IMR-90 (cell line): ENCODE measurements at regions not wholly inside any gene's neighbourhood (a gene's known extent, or its start where the extent isn't known, plus 50 kb on each side); places are given as distances from the start of the nearest gene placed in this dataset.

Experiments used
- ATAC-seq: fragments of 200-7000 bp; cut with Tn5 transposase; 2 replicates; pipeline ENCODE4 v1.9.1; 2020; ENCODE audit warnings: low read depth, mild to moderate bottlenecking, moderate library complexity
- BruUV-seq: library from RNA; stranded (reverse); fragments of 400-500 nt; replicated peaks from 2 replicates; lab custom pipeline; 2021; lab: Mats Ljungman, UMichigan
- CTCF ChIA-PET: fragments of 300-600 bp; formaldehyde crosslinking; extraction: SDS; loops from one replicate; lab custom pipeline; 2021; ENCODE audit warnings: antibody characterized with exemption; lab: Yijun Ruan, JAX
- POLR2A ChIA-PET: fragments of 300-600 bp; sonication (Branson Sonifier 250); formaldehyde crosslinking; loops from one replicate; lab custom pipeline; 2022; ENCODE audit warnings: antibody characterized with exemption; ENCODE audit not compliant: unreplicated experiment; lab: Charles Lee
- DNase-seq: peaks from one replicate; pipeline ENCODE4 v3.0.0; 2013
- H2AFZ ChIP-seq: replicated peaks from 2 replicates; pipeline ENCODE3; 2013; ENCODE audit warnings: low read length, mild to moderate bottlenecking; ENCODE audit not compliant: poor library complexity
- H2AK5ac ChIP-seq: 2 replicates; pipeline ENCODE4 v1.6.1; 2013; ENCODE audit warnings: low read depth, low read length, inconsistent platforms
- H2AK9ac ChIP-seq: replicated peaks from 2 replicates; pipeline ENCODE3; 2013; ENCODE audit warnings: mild to moderate bottlenecking, low read depth, low read length, moderate library complexity; ENCODE audit not compliant: poor library complexity
- H2BK120ac ChIP-seq: 2 replicates; pipeline ENCODE4 v1.6.1; 2013; ENCODE audit warnings: low read depth, low read length, inconsistent platforms
- H2BK15ac ChIP-seq: 3 replicates; pipeline ENCODE4 v1.6.1; 2013; ENCODE audit warnings: low read depth, low read length, inconsistent platforms
- H2BK20ac ChIP-seq: 2 replicates; pipeline ENCODE4 v1.6.1; 2013; ENCODE audit warnings: low read depth, mild to moderate bottlenecking, inconsistent platforms, low read length, moderate library complexity
- H2BK5ac ChIP-seq: 2 replicates; pipeline ENCODE4 v1.6.1; 2013; ENCODE audit warnings: mild to moderate bottlenecking, low read depth, low read length, inconsistent platforms; ENCODE audit not compliant: poor library complexity, severe bottlenecking
- H3K14ac ChIP-seq: replicated peaks from 2 replicates; pipeline ENCODE4 v1.6.1; 2013; ENCODE audit warnings: low read depth, low read length, inconsistent platforms
- H3K18ac ChIP-seq: 2 replicates; pipeline ENCODE4 v1.6.1; 2013; ENCODE audit warnings: low read depth, low read length, control low read depth
- H3K23ac ChIP-seq: 2 replicates; pipeline ENCODE4 v1.6.1; 2013; ENCODE audit warnings: low read depth, low read length, inconsistent platforms
- H3K27ac ChIP-seq: 2 replicates; pipeline ENCODE4 v1.5.1; 2013; ENCODE audit warnings: mild to moderate bottlenecking, control low read depth, low read length; ENCODE audit not compliant: insufficient read depth
- H3K27me3 ChIP-seq: 2 replicates; pipeline ENCODE4 v1.6.1; 2013; ENCODE audit warnings: low read length; ENCODE audit not compliant: control insufficient read depth, insufficient read depth
- H3K36me3 ChIP-seq: 2 replicates; pipeline ENCODE4 v1.6.1; 2013; ENCODE audit warnings: low read length, mixed read lengths; ENCODE audit not compliant: control insufficient read depth, insufficient read depth
- H3K4ac ChIP-seq: 2 replicates; pipeline ENCODE4 v1.6.1; 2013; ENCODE audit warnings: low read depth, low read length, inconsistent platforms
- H3K4me1 ChIP-seq: 2 replicates; pipeline ENCODE4 v1.6.1; 2013; ENCODE audit warnings: low read length, mixed read lengths; ENCODE audit not compliant: control insufficient read depth, insufficient read depth
- H3K4me2 ChIP-seq: 2 replicates; pipeline ENCODE4 v1.6.1; 2013; ENCODE audit warnings: low read depth, mild to moderate bottlenecking, control low read depth, low read length, moderate library complexity
- H3K4me3 ChIP-seq: 2 replicates; pipeline ENCODE4 v1.5.1; 2013; ENCODE audit warnings: low read depth, mild to moderate bottlenecking, control low read depth, low read length, moderate library complexity; ENCODE audit not compliant: insufficient read depth
- H3K56ac ChIP-seq: 2 replicates; pipeline ENCODE4 v1.6.1; 2013; ENCODE audit warnings: low read length, inconsistent platforms; ENCODE audit not compliant: insufficient read depth; ENCODE audit errors: extremely low read depth
- H3K79me1 ChIP-seq, 2 experiments: 2 replicates each; pipeline ENCODE4 v1.6.1; 2013; ENCODE audit warnings: low read length in 2 of 2, inconsistent platforms in 1 of 2, low read depth in 1 of 2
- H3K9ac ChIP-seq: 2 replicates; pipeline ENCODE4 v1.6.1; 2013; ENCODE audit warnings: low read depth, low read length, control low read depth
- H3K9me1 ChIP-seq: 2 replicates; pipeline ENCODE4 v1.6.1; 2013; ENCODE audit warnings: low read length, inconsistent platforms; ENCODE audit not compliant: insufficient read depth
- H3K9me3 ChIP-seq: 2 replicates; pipeline ENCODE4 v1.6.1; 2013; ENCODE audit warnings: low read length; ENCODE audit not compliant: control insufficient read depth, insufficient read depth
- H4K20me1 ChIP-seq: 2 replicates; pipeline ENCODE4 v1.6.1; 2013; ENCODE audit warnings: low read length, inconsistent platforms; ENCODE audit not compliant: insufficient read depth
- H4K5ac ChIP-seq: 2 replicates; pipeline ENCODE4 v1.6.1; 2013; ENCODE audit warnings: mild to moderate bottlenecking, low read depth, low read length, control low read depth
- H4K8ac ChIP-seq, 2 experiments: 2 replicates each; pipeline ENCODE4 v1.6.1; 2013; ENCODE audit warnings: low read depth in 2 of 2, low read length in 2 of 2, control low read depth in 1 of 2, inconsistent platforms in 1 of 2
- H4K91ac ChIP-seq: 2 replicates; pipeline ENCODE4 v1.6.1; 2013; ENCODE audit warnings: low read depth, low read length, inconsistent platforms; ENCODE audit not compliant: insufficient read depth
- CHD1 ChIP-seq: IDR thresholded peaks from 2 replicates; pipeline ENCODE4 v1.6.1; 2012; ENCODE audit warnings: low read depth, low read length, improper control_type of control experiment
- MAZ ChIP-seq: IDR thresholded peaks from 2 replicates; pipeline ENCODE4 v1.6.1; 2012; ENCODE audit warnings: low read depth, mild to moderate bottlenecking, low read length, improper control_type of control experiment, moderate library complexity, borderline replicate concordance
- MXI1 ChIP-seq: IDR thresholded peaks from 2 replicates; pipeline ENCODE4 v1.6.1; 2012; ENCODE audit warnings: low read depth, mild to moderate bottlenecking, low read length, moderate library complexity, borderline replicate concordance
- POLR2A ChIP-seq: IDR thresholded peaks from 2 replicates; pipeline ENCODE4 v1.6.1; 2012; ENCODE audit warnings: mild to moderate bottlenecking, low read depth, low read length
- SMC3 ChIP-seq: fragments of 150-350 bp; IDR thresholded peaks from 2 replicates; pipeline ENCODE4 v1.6.1; 2016; ENCODE audit warnings: low read depth, mild to moderate bottlenecking, antibody characterized with exemption, low read length, moderate library complexity
- WGBS, 2 experiments: methylation state at CpG; one replicate each; pipeline versions ENCODE4 v1.1.5 to v1.1.7; 2013; ENCODE audit warnings: missing lambda C conversion rate in 2 of 2; ENCODE audit not compliant: insufficient read length in 1 of 2; ENCODE audit errors: extremely low coverage in 2 of 2; 5-methylcytosine and 5-hydroxymethylcytosine counted together
- dilution Hi-C: fragments of 300-500 bp; cut with HindIII; formaldehyde crosslinking; loops from one replicate; pipeline ENCODE4 v1.14.3; 2018; ENCODE audit warnings: low sequenced_read_pairs; ENCODE audit not compliant: unreplicated experiment
- in situ Hi-C: fragments of 300-500 bp; cut with MboI; formaldehyde crosslinking; loops from 3 replicates; pipeline ENCODE4 v1.14.3; 2019; ENCODE audit warnings: low sequenced_read_pairs, inconsistent platforms, mixed read lengths
- intact Hi-C: fragments of 100-400 bp; cut with micrococcal nuclease; formaldehyde crosslinking; loops from 2 replicates; pipeline ENCODE4 v1.10.0; 2022

DNA sequence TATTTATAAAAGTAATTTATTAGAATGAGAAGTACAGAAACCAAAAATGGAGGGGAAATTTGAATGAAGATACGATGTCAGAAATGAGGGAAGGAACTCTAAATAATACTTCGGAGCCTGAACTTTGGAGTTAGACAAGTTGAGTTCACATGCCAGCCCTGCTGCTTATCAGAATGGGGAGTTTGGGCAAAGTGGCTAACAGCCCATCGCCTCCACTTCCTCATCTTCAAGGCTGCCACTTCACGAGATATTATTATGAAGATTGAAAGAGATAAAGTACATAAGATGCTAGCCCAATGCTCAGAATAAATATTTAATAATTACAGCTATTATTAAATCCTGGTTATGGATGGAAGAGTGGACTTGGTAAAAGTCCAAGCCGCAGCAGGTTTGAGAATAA, 56.2 kb upstream of the ABCA1 start:
- no peaks in the 10 kb centered on the region for H4K20me1 ChIP-seq
- H3K9ac ChIP-seq = no peak overlapping the region
- no peak overlapping the region for H2AK5ac ChIP-seq
- intact Hi-C loops (no loop called here), dilution Hi-C loops (no loop called here), in situ Hi-C loops (loop anchor here (25.0 kb wide), 1 partner anchor 153 kb away; no protein-coding TSS in a partner anchor)
- H2BK20ac ChIP-seq = no peak overlapping the region
- H3K79me1 ChIP-seq = no peaks in the 10 kb centered on the region
- ChIA-PET POLR2A (no interaction called here), CTCF (no interaction called here)
- no peak overlapping the region for H4K91ac ChIP-seq
- H2BK15ac ChIP-seq = no peak overlapping the region
- H3K14ac ChIP-seq = no peak overlapping the region
- H3K4ac ChIP-seq = no peak overlapping the region
- H3K4me1 ChIP-seq = peaks cover 2% of the 10 kb centered on the region; the same call in 1 of the 2 replicates
- DNase-seq (no peak), ATAC-seq (no peak)
- no peak overlapping the region for H3K23ac ChIP-seq
- H4K5ac ChIP-seq = no peak overlapping the region
- no peak overlapping the region for H3K56ac ChIP-seq
- H3K27me3 ChIP-seq = no peaks in the 10 kb centered on the region
- H3K36me3 ChIP-seq = no peaks in the 10 kb centered on the region
- no peak overlapping the region for H3K4me3 ChIP-seq
- WGBS, 2 experiments = 100% methylated on average over 1 of the region's 5 CpGs; no CpG with 5 or more reads in 1 of the 2 experiments
- H2BK120ac ChIP-seq = no peak overlapping the region
- H3K9me3 ChIP-seq = no peaks in the 10 kb centered on the region
- no peak overlapping the region for H3K27ac ChIP-seq
- no peak overlapping the region for H3K4me2 ChIP-seq
- BruUV-seq = no TSS peak
- no peak overlapping the region for H3K18ac ChIP-seq
- no peak overlapping the region for H2AK9ac ChIP-seq
- H4K8ac ChIP-seq = no peak overlapping the region
- no peak overlapping the region for H2BK5ac ChIP-seq
- no peak overlapping the region for H2AFZ ChIP-seq
- no peak for TF ChIP-seq POLR2A
- no peak for TF ChIP-seq SMC3
- TF ChIP-seq MXI1 = no peak
- TF ChIP-seq CHD1 = no peak
- TF ChIP-seq MAZ = no peak
- H3K9me1 ChIP-seq = 0 out of 2 replicates have a peak, but pooled peaks cover 3% of the 10 kb centered on the region
